Ascending aorta (tissue), 2 donors: ENCODE measurements at regions not wholly inside any gene's neighbourhood (a gene's known extent, or its start where the extent isn't known, plus 50 kb on each side); places are given as distances from the start of the nearest gene placed in this dataset.

ENCODE experiments used
- DNase-seq, 2 donors: peaks; one replicate each; pipeline ENCODE4 v3.0.0-alpha.2; 2019; ENCODE audit warnings: low spot score in 2 of 2
- H3K27ac ChIP-seq, 2 donors: fragments of 200-600 bp; sonication (generic); one replicate each; pipeline ENCODE4 v1.5.1; 2016 to 2017; ENCODE audit warnings: mild to moderate bottlenecking in 1 of 2
- H3K27me3 ChIP-seq: fragments of 200-600 bp; sonication (generic); one replicate; pipeline ENCODE4 v1.5.1; 2017
- H3K36me3 ChIP-seq, 2 donors: fragments of 200-600 bp; sonication (generic); one replicate each; pipeline ENCODE4 v1.5.1; 2016
- H3K4me1 ChIP-seq, 2 donors: fragments of 200-600 bp; sonication (generic); one replicate each; pipeline ENCODE4 v1.5.1; 2016 to 2017; ENCODE audit warnings: mild to moderate bottlenecking in 1 of 2
- H3K4me3 ChIP-seq, 2 donors: fragments of 200-600 bp; sonication (generic); one replicate each; pipeline ENCODE4 v1.5.1; 2016 to 2017; ENCODE audit warnings: mild to moderate bottlenecking in 1 of 2
- H3K9me3 ChIP-seq, 2 donors: fragments of 200-600 bp; sonication (generic); one replicate each; pipeline ENCODE4 v1.5.1; 2016
- intact Hi-C: fragments of 100-400 bp; cut with DNase I; formaldehyde crosslinking; loops from one replicate; pipeline ENCODE4 v1.15.1; 2023
- TF ChIP-seq, protein P1 (sequence below), 3 experiments: fragments of 200-600 bp in 2 of 3; fragments of 450-650 bp in 1 of 3; sonication (generic) in 2 of 3; IDR thresholded peaks; one replicate each; pipeline ENCODE4 v1.5.1; 2016 to 2019; ENCODE audit warnings: antibody characterized with exemption in 3 of 3, mild to moderate bottlenecking in 1 of 3, moderate library complexity in 1 of 3

DNA sequence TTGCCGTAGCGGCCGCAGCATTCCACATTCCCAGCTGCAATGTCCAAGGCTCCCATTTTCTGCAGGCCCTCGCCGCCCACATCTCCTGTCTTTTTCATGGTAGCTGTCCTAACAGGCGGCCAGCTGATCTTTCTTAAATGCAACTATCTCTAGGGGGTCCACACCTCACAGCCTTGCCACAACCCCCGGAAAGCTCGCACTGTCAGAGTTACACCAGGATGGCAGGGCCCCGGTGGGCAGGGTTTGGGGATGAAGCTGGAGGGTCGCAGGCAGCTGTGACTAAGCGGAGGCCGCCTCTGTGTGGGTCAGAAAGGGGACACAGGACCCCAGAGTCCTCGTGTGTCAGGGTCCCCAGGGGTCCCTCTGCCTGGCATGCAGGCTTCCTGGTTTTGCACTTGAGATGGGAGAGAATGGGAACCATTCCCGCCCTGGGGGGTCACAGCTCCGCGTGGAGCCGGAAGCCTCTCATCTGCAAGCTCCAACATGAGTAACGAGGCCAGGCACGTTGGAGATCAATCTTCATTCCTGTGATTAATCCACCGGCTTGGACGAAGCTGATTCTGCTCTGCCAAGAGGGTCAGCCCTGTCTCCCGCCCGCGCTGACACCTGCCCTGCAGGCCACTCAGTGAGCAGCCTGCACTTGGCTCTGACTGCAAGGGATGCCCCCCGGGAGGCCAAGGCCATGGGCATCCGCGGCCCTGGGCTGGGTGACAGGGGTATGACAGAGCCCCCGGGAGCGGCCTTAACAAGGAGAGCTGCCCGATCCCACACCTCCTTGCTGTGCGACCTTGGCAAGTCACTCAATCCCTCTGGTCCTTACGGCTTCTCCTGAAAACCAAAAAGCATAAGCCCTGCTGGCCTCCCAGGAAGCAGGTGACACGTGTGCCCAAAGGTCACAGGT, 97.9 kb downstream of the ADRA2C start:
- H3K27me3 ChIP-seq, result peaks cover 4% of the 10 kb centered on the region
- DNase-seq, result no peak

DNA sequence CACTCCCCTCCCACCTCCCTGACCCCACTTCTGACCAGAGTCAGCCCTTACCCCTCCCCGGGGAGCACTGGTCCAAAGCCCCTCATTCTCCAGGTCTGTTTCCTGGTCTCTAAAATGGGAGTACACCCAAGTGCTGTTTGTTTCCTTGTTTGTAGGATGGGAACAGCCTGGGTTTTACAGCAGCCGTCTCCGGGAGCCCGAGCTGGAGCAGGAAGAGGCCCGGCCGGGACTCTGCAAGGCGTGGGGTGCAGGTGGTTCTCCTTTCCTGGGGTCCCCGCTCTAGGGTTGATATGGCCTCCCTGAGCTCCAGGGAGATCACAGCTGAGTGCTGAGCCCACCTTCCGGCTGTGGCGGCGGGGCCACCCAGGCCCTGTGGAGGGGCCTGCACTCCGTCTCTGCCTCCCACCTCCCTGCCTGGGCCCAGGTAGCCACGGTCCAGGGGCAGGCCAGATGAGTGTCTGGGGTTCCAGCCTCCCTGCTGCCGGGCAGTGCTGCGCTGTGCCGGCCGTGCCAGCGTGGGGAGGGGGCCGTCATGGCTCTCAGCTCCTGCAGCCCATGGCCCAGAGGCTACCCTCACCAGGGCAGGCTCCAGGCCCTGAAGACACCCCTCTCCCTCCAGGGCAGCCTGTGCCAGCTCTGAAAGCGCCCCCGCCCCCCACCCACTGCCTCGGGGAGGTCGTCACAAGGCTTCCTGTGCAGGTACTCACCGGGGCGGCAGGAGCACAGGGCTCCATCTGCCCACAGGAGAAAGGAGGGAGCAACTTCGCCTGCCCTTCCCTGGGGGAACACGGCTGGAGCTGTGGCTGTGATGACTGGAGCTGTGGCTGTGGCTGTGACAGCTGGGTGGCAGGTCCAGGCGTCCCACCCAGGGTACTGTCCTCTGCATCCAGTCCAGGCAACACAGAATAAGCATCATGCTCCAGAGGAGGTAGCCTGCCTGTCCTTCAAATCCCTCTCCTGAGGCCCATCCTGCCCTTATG, 98.8 kb downstream of the ADRA2C start:
- Histone ChIP-seq H3K36me3 (no peaks in the 10 kb centered on the region), H3K9me3 (no peaks in the 10 kb centered on the region), H3K4me1 (no peaks in the 10 kb centered on the region), H3K27ac (no peak overlapping the region), H3K4me3 (no peak overlapping the region), H3K27me3 (peaks cover 4% of the 10 kb centered on the region)
- TF ChIP-seq, protein P1, sequence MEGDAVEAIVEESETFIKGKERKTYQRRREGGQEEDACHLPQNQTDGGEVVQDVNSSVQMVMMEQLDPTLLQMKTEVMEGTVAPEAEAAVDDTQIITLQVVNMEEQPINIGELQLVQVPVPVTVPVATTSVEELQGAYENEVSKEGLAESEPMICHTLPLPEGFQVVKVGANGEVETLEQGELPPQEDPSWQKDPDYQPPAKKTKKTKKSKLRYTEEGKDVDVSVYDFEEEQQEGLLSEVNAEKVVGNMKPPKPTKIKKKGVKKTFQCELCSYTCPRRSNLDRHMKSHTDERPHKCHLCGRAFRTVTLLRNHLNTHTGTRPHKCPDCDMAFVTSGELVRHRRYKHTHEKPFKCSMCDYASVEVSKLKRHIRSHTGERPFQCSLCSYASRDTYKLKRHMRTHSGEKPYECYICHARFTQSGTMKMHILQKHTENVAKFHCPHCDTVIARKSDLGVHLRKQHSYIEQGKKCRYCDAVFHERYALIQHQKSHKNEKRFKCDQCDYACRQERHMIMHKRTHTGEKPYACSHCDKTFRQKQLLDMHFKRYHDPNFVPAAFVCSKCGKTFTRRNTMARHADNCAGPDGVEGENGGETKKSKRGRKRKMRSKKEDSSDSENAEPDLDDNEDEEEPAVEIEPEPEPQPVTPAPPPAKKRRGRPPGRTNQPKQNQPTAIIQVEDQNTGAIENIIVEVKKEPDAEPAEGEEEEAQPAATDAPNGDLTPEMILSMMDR (IDR thresholded peaks at IDR 0.05), result no peak
- intact Hi-C loops, result no loop called here
- no peak for DNase-seq

More for the DNA sequence above, 97.9 kb downstream of the ADRA2C start:
- Histone ChIP-seq H3K4me1 (no peaks in the 10 kb centered on the region), H3K36me3 (no peaks in the 10 kb centered on the region), H3K4me3 (no peak overlapping the region), H3K27ac (no peak overlapping the region), H3K9me3 (no peaks in the 10 kb centered on the region)
- TF ChIP-seq, protein P1 (IDR thresholded peaks at IDR 0.05), result no peak
- intact Hi-C loops, result no loop called here

DNA sequence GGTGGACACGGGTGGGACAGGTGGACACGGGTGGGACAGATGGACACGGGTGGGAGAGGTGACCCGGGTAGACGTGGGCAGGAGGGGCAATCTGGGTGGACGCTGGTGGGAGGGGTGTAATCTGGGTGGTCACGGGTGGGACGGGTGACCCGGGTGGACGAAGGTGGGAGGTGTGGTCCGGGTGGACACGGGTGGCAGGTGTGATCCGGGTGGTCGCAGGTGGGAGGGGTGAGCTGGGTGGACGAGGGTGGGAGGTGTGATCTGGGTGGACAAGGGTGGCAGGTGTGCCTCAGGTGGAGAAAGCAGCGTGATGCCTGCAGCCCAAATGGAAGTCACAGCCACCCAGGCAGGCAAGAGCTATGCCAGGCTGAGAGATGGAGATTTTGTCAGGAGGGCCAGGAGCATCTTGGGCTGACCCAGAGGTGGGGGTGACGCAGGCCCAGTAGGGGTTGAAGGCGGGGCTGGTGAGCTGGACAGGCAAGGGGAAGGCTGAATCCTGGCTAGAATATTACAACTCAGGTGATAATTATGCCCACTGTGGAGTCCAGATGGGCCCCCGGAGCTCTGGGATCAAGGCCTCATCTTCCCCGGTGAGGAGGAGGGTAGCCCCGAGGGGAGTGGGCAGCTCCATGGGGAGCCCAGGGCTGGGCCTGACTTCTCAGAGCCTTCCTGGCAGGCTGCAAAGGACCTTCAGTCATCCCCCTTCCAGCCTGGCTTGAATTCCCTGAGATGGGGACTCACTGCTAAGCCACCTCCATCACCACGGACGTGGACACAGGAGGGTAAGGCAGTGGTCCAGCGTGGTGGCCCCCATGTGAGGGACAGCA, 100.0 kb downstream of the ADRA2C start:
- Histone ChIP-seq H3K4me3 (no peak overlapping the region), H3K9me3 (no peaks in the 10 kb centered on the region), H3K27me3 (peaks cover 4% of the 10 kb centered on the region), H3K4me1 (no peaks in the 10 kb centered on the region), H3K36me3 (no peaks in the 10 kb centered on the region), H3K27ac (no peak overlapping the region)
- TF ChIP-seq, protein P1 (IDR thresholded peaks at IDR 0.05), result no peak
- intact Hi-C loops, result no loop called here
- DNase-seq, result no peak

DNA sequence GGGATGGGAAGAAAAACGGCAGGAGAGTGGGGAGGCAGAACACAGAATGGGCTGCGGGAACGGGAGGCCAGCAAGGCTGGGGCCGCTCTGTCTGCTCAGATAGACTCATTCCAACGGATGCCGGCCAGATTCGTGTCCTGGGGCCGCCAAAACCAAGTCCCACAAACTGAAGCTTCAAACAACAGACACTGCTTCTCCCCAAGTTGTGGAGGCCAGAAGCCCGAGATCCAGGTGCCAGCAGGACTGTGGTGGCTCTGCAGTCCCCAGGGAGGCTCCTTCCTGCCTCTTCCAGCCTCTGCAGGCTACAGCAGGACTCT, 100.6 kb downstream of the ADRA2C start:
- Histone ChIP-seq H3K27me3 (peaks cover 4% of the 10 kb centered on the region), H3K36me3 (no peaks in the 10 kb centered on the region)

More for the DNA sequence above, 100.6 kb downstream of the ADRA2C start:
- intact Hi-C loops, result no loop called here
- H3K9me3 ChIP-seq, result no peaks in the 10 kb centered on the region
- H3K27ac ChIP-seq, result no peak overlapping the region
- TF ChIP-seq, protein P1 (IDR thresholded peaks at IDR 0.05), result no peak
- no peaks in the 10 kb centered on the region for H3K4me1 ChIP-seq
- no peak overlapping the region for H3K4me3 ChIP-seq
- DNase-seq, result no peak
